ENCODE measurements at regions not wholly inside any gene's neighbourhood (a gene's known extent, or its start where the extent isn't known, plus 50 kb on each side); places are given as distances from the start of the nearest gene placed in this dataset.

DNA sequence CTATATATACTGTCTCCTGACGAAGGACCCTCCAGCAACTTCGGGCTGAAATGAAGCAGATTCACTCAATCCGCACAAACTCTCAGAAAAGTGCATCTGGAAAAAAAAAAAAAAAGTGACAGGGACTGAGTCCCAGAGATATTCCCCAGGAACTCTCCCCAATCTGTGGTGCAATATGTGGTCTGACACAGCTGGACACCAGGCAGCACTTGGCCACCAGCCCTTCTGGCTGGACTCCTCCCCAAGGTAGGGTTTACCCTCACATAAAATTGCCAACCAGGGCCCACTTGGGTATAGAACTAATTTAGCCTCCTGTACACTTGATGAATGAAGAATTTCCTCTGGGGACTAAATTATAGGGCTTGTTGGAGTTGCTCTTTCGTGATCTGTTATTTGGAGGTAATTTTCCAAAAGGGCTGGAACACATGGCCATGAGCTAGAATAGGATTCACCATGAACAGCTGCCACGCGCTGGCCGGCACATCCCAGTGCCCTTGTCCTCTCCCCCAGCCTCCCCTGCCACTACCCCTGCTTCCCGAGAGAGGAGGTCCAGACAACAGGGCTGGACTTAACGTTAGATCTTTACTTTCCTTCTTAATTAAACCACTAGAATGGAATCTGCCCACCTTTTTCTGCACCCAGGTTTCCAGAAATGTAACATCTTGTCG is 379.2 kb downstream of the BMP2 start:
- Histone ChIP-seq H3K4me2 (ENCODE audit: control insufficient read depth, extremely low read depth, insufficient read depth, low read depth, low read length) (no peak overlapping the region), H2AFZ (ENCODE audit: control insufficient read depth, low read length) (no peak overlapping the region), H4K20me1 (ENCODE audit: control insufficient read depth, extremely low read depth, insufficient read depth, low read length) (no peaks in the 10 kb centered on the region), H3K4me1 (ENCODE audit: control insufficient read depth, extremely low read depth, insufficient read depth, low read length) (peaks cover 3% of the 10 kb centered on the region), H3K27ac (ENCODE audit: control insufficient read depth, insufficient read depth, low read length) (no peak overlapping the region), H3K4me3 (ENCODE audit: control insufficient read depth in 2 of 3, extremely low read depth in 1 of 3, insufficient read depth in 2 of 3, low read depth in 1 of 3, low read length in 3 of 3) (no peak overlapping the region), H3K36me3 (ENCODE audit: control insufficient read depth in 2 of 2, extremely low read depth in 1 of 2, insufficient read depth in 2 of 2, low read length in 2 of 2) (no peaks in the 10 kb centered on the region), H3K9me3 (ENCODE audit: control insufficient read depth, low read depth, low read length) (no peaks in the 10 kb centered on the region), H3K9me1 (ENCODE audit: control insufficient read depth, extremely low read depth, insufficient read depth, low read length) (no peaks in the 10 kb centered on the region), H3K79me2 (ENCODE audit: control insufficient read depth, insufficient read depth, low read length) (no peaks in the 10 kb centered on the region), H3K27me3 (ENCODE audit: control insufficient read depth, extremely low read depth, insufficient read depth, low read length) (no peaks in the 10 kb centered on the region), H3K9ac (ENCODE audit: control insufficient read depth, extremely low read depth, insufficient read depth, low read length) (no peak overlapping the region)
- dilution Hi-C loops (cut with MboI; ENCODE audit: extremely low pct_ligation_motif_present, low sequenced_read_pairs) = no loop called here
- TF ChIP-seq EZH2 (IDR thresholded peaks at IDR 0.05; ENCODE audit: low read length) (no peak), CTCF (optimal IDR thresholded peaks at IDR 0.05 in 1 of 3, IDR thresholded peaks at IDR 0.05 in 1 of 3, conservative IDR thresholded peaks at IDR 0.05 in 1 of 3; ENCODE audit: extremely low read depth in 1 of 3, insufficient read depth in 2 of 3, low read length in 3 of 3) (no peak)
- FAIRE-seq (no peak), DNase-seq (ENCODE audit: low read depth, low spot score) (no peak)

- Histone ChIP-seq H3K27ac (ENCODE audit: control insufficient read depth, insufficient read depth, low read length) (no peak overlapping the region), H3K4me1 (ENCODE audit: control insufficient read depth, extremely low read depth, insufficient read depth, low read length) (peaks cover 5% of the 10 kb centered on the region), H3K4me3 (ENCODE audit: control insufficient read depth in 2 of 3, extremely low read depth in 1 of 3, insufficient read depth in 2 of 3, low read depth in 1 of 3, low read length in 3 of 3) (no peak overlapping the region), H4K20me1 (ENCODE audit: control insufficient read depth, extremely low read depth, insufficient read depth, low read length) (no peaks in the 10 kb centered on the region), H3K79me2 (ENCODE audit: control insufficient read depth, insufficient read depth, low read length) (no peaks in the 10 kb centered on the region), H3K4me2 (ENCODE audit: control insufficient read depth, extremely low read depth, insufficient read depth, low read depth, low read length) (no peak overlapping the region), H2AFZ (ENCODE audit: control insufficient read depth, low read length) (no peak overlapping the region), H3K9me1 (ENCODE audit: control insufficient read depth, extremely low read depth, insufficient read depth, low read length) (no peaks in the 10 kb centered on the region), H3K36me3 (ENCODE audit: control insufficient read depth in 2 of 2, extremely low read depth in 1 of 2, insufficient read depth in 2 of 2, low read length in 2 of 2) (no peaks in the 10 kb centered on the region), H3K9ac (ENCODE audit: control insufficient read depth, extremely low read depth, insufficient read depth, low read length) (no peak overlapping the region), H3K9me3 (ENCODE audit: control insufficient read depth, low read depth, low read length) (no peaks in the 10 kb centered on the region), H3K27me3 (ENCODE audit: control insufficient read depth, extremely low read depth, insufficient read depth, low read length) (no peaks in the 10 kb centered on the region)
- DNase-seq (ENCODE audit: low read depth, low spot score) = no peak
- no peak for TF ChIP-seq EZH2 (IDR thresholded peaks at IDR 0.05; ENCODE audit: low read length)
- no peak for TF ChIP-seq CTCF (optimal IDR thresholded peaks at IDR 0.05 in 1 of 3, IDR thresholded peaks at IDR 0.05 in 1 of 3, conservative IDR thresholded peaks at IDR 0.05 in 1 of 3; ENCODE audit: extremely low read depth in 1 of 3, insufficient read depth in 2 of 3, low read length in 3 of 3)
- FAIRE-seq = no peak
- dilution Hi-C loops (cut with MboI; ENCODE audit: extremely low pct_ligation_motif_present, low sequenced_read_pairs) = no loop called here
These were observed 379.7 kb downstream of the BMP2 start for GRCh38 chr20:7147220-7147601.

Measured in keratinocyte (primary cell).